H9 (cell line): ENCODE measurements at regions not wholly inside any gene's neighbourhood (a gene's known extent, or its start where the extent isn't known, plus 50 kb on each side); places are given as distances from the start of the nearest gene placed in this dataset.

ENCODE experiments used
- DNase-seq: peaks from one replicate; pipeline ENCODE4 v3.0.0-alpha.2; 2017
- H2AFZ ChIP-seq: one replicate; pipeline ENCODE4 v1.6.1; 2013; ENCODE audit warnings: mild to moderate bottlenecking, low read length, control low read depth, moderate library complexity
- H2AK5ac ChIP-seq: 2 replicates; pipeline ENCODE4 v1.6.1; 2013; ENCODE audit warnings: low read length, control low read depth, mixed read lengths; ENCODE audit not compliant: insufficient read length
- H2BK120ac ChIP-seq: one replicate; pipeline ENCODE4 v1.6.1; 2013; ENCODE audit warnings: low read depth, mild to moderate bottlenecking, low read length, control low read depth, inconsistent platforms; ENCODE audit not compliant: poor library complexity, severe bottlenecking
- H2BK12ac ChIP-seq: 2 replicates; pipeline ENCODE4 v1.6.1; 2013; ENCODE audit warnings: low read length, control low read depth, mixed read lengths, low read depth; ENCODE audit not compliant: insufficient read length
- H2BK15ac ChIP-seq: 2 replicates; pipeline ENCODE4 v1.6.1; 2013; ENCODE audit warnings: low read depth, low read length, control low read depth
- H2BK20ac ChIP-seq: one replicate; pipeline ENCODE4 v1.6.1; 2013; ENCODE audit warnings: low read depth, mild to moderate bottlenecking, low read length, control low read depth, inconsistent platforms; ENCODE audit not compliant: poor library complexity, severe bottlenecking
- H2BK5ac ChIP-seq: 2 replicates; pipeline ENCODE4 v1.6.1; 2013; ENCODE audit warnings: low read length, control low read depth, mixed read lengths; ENCODE audit not compliant: insufficient read length
- H3K14ac ChIP-seq: 2 replicates; pipeline ENCODE4 v1.6.1; 2013; ENCODE audit warnings: low read length, control low read depth; ENCODE audit not compliant: insufficient read depth
- H3K18ac ChIP-seq: 2 replicates; pipeline ENCODE4 v1.6.1; 2013; ENCODE audit warnings: low read depth, mild to moderate bottlenecking, mixed read lengths, low read length, control low read depth; ENCODE audit not compliant: insufficient read length
- H3K23ac ChIP-seq: 2 replicates; pipeline ENCODE4 v1.6.1; 2013; ENCODE audit warnings: low read length, control low read depth, mixed read lengths, low read depth; ENCODE audit not compliant: insufficient read length
- H3K23me2 ChIP-seq: 2 replicates; pipeline ENCODE4 v1.6.1; 2013; ENCODE audit warnings: low read depth, mild to moderate bottlenecking, mixed read lengths, low read length, control low read depth; ENCODE audit not compliant: insufficient read length, poor library complexity, severe bottlenecking
- H3K27ac ChIP-seq: 2 replicates; pipeline ENCODE4 v1.5.1; 2013; ENCODE audit warnings: low read length, control low read depth, mixed read lengths, low read depth; ENCODE audit not compliant: insufficient read length
- H3K27me3 ChIP-seq: 2 replicates; pipeline ENCODE4 v1.6.1; 2013; ENCODE audit warnings: low read length, control low read depth, inconsistent platforms; ENCODE audit not compliant: insufficient read depth
- H3K4ac ChIP-seq: 2 replicates; pipeline ENCODE4 v1.6.1; 2013; ENCODE audit warnings: low read depth, mild to moderate bottlenecking, control low read depth, inconsistent platforms, low read length, moderate library complexity
- H3K4me1 ChIP-seq: 2 replicates; pipeline ENCODE4 v1.6.1; 2013; ENCODE audit warnings: low read length, control low read depth, inconsistent platforms; ENCODE audit not compliant: insufficient read depth
- H3K4me2 ChIP-seq: 2 replicates; pipeline ENCODE4 v1.6.1; 2013; ENCODE audit warnings: low read length, control low read depth, mixed read lengths; ENCODE audit not compliant: insufficient read length, insufficient read depth
- H3K56ac ChIP-seq: 2 replicates; pipeline ENCODE4 v1.6.1; 2013; ENCODE audit warnings: low read depth, mild to moderate bottlenecking, mixed read lengths, low read length, control low read depth; ENCODE audit not compliant: insufficient read length
- H3K79me1 ChIP-seq: 2 replicates; pipeline ENCODE4 v1.6.1; 2013; ENCODE audit warnings: low read depth, mild to moderate bottlenecking, moderate library complexity, low read length, control low read depth, inconsistent platforms; ENCODE audit not compliant: insufficient read depth, poor library complexity, severe bottlenecking
- H3K79me2 ChIP-seq: 2 replicates; pipeline ENCODE4 v1.6.1; 2013; ENCODE audit warnings: low read length, control low read depth, inconsistent platforms; ENCODE audit not compliant: insufficient read depth
- H3K9ac ChIP-seq: 2 replicates; pipeline ENCODE4 v1.6.1; 2013; ENCODE audit warnings: low read length, control low read depth, mixed read lengths; ENCODE audit not compliant: insufficient read length; ENCODE audit errors: extremely low read depth
- H3K9me3 ChIP-seq: one replicate; pipeline ENCODE4 v1.6.1; 2013; ENCODE audit warnings: low read depth, low read length, inconsistent platforms; ENCODE audit not compliant: control insufficient read depth
- H3T11ph ChIP-seq: one replicate; pipeline ENCODE4 v1.6.1; 2013; ENCODE audit warnings: mild to moderate bottlenecking, low read length, control low read depth, inconsistent platforms
- H4K20me1 ChIP-seq: one replicate; pipeline ENCODE4 v1.6.1; 2013; ENCODE audit not compliant: control insufficient read depth, insufficient read length, insufficient read depth
- H4K5ac ChIP-seq: 2 replicates; pipeline ENCODE4 v1.6.1; 2013; ENCODE audit warnings: low read depth, mild to moderate bottlenecking, mixed read lengths, low read length, control low read depth; ENCODE audit not compliant: insufficient read length
- H4K8ac ChIP-seq: replicated peaks from 2 replicates; pipeline ENCODE4 v1.6.1; 2013; ENCODE audit warnings: low read length, control low read depth, mixed read lengths, low read depth; ENCODE audit not compliant: insufficient read length
- H4K91ac ChIP-seq: 2 replicates; pipeline ENCODE4 v1.6.1; 2013; ENCODE audit warnings: low read depth, mild to moderate bottlenecking, moderate library complexity, mixed read lengths, low read length, control low read depth; ENCODE audit not compliant: insufficient read length
- H3K27ac Mint-ChIP-seq, 3 experiments: 2 replicates in 2 of 3; 3 replicates in 1 of 3; pipeline ENCODE4 v1.8.0; 2020 to 2021; ENCODE audit warnings: mixed read lengths in 3 of 3, mild to moderate bottlenecking in 1 of 3, moderate library complexity in 1 of 3
- H3K27me3 Mint-ChIP-seq: 2 replicates; pipeline ENCODE4 v1.8.0; 2021; ENCODE audit warnings: low read depth, mild to moderate bottlenecking, moderate library complexity, mixed read lengths
- H3K36me3 Mint-ChIP-seq, 3 experiments: 2 replicates in 2 of 3; 3 replicates in 1 of 3; pipeline ENCODE4 v1.8.0; 2020 to 2021; ENCODE audit warnings: low read depth in 3 of 3, mixed read lengths in 3 of 3; ENCODE audit not compliant: insufficient read depth in 1 of 3
- H3K4me1 Mint-ChIP-seq, 2 experiments: 2 replicates each; pipeline ENCODE4 v1.8.0; 2020; ENCODE audit warnings: mixed read lengths in 2 of 2
- H3K4me3 Mint-ChIP-seq, 2 experiments: 2 replicates in 1 of 2; 3 replicates in 1 of 2; pipeline ENCODE4 v1.8.0; 2020 to 2021; ENCODE audit warnings: mild to moderate bottlenecking in 2 of 2, mixed read lengths in 2 of 2, moderate library complexity in 1 of 2
- H3K9me3 Mint-ChIP-seq, 2 experiments: 2 replicates in 1 of 2; 3 replicates in 1 of 2; pipeline ENCODE4 v1.8.0; 2020; ENCODE audit warnings: mild to moderate bottlenecking in 2 of 2, mixed read lengths in 2 of 2, moderate library complexity in 1 of 2
- WGBS: extraction: QIAGEN DNeasy Blood & Tissue Kit; methylation state at CpG from one replicate; pipeline ENCODE4 v1.1.7; 2013; ENCODE audit warnings: missing lambda C conversion rate, low lambda C conversion rate, mixed read lengths; ENCODE audit not compliant: insufficient read length; ENCODE audit errors: extremely low coverage; 5-methylcytosine and 5-hydroxymethylcytosine counted together
- TF ChIP-seq, protein P1 (sequence below): fragments of 200-600 bp; sonication (generic); conservative IDR thresholded peaks from 3 replicates; pipeline ENCODE4 v1.8.0; 2021; ENCODE audit warnings: antibody characterized with exemption, mild to moderate bottlenecking

DNA sequence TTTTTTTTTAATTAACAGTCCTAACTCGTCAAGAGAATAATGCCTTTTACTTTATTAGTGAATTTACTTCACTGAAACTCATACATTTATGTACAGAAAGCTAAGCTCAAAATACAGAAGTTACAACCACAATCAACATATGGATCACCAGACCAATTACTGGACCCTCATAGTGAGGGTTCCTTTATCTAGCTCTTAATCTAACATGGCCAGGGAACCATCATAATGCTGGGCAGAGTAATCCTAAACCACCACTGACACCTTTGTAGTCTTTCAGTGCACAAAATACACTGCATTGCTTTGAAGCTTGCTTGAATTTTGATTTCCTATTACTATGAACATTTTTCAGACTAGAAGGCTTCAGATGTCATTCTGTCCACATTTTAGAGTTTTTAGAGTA lies 1406.6 kb upstream of the PCDH9 start:
- no peak overlapping the region for H3K9ac ChIP-seq
- H4K8ac ChIP-seq = no peak overlapping the region
- no peak overlapping the region for H2AFZ ChIP-seq
- H3K18ac ChIP-seq = no peak overlapping the region
- H4K20me1 ChIP-seq = no peaks in the 10 kb centered on the region
- H3K36me3 Mint-ChIP-seq = no peaks in the 10 kb centered on the region; a peak in 1 of 7 replicates
- H3K4me3 Mint-ChIP-seq = no peak overlapping the region
- no peak overlapping the region for H3T11ph ChIP-seq
- no peak overlapping the region for H2BK120ac ChIP-seq
- no peaks in the 10 kb centered on the region for H3K4me1 ChIP-seq
- no peak overlapping the region for H2BK12ac ChIP-seq
- H4K5ac ChIP-seq = no peak overlapping the region
- H3K4me1 Mint-ChIP-seq = 0 out of 4 replicates have a peak, but pooled peaks cover 2% of the 10 kb centered on the region in 2 experiments
- TF ChIP-seq, protein P1, sequence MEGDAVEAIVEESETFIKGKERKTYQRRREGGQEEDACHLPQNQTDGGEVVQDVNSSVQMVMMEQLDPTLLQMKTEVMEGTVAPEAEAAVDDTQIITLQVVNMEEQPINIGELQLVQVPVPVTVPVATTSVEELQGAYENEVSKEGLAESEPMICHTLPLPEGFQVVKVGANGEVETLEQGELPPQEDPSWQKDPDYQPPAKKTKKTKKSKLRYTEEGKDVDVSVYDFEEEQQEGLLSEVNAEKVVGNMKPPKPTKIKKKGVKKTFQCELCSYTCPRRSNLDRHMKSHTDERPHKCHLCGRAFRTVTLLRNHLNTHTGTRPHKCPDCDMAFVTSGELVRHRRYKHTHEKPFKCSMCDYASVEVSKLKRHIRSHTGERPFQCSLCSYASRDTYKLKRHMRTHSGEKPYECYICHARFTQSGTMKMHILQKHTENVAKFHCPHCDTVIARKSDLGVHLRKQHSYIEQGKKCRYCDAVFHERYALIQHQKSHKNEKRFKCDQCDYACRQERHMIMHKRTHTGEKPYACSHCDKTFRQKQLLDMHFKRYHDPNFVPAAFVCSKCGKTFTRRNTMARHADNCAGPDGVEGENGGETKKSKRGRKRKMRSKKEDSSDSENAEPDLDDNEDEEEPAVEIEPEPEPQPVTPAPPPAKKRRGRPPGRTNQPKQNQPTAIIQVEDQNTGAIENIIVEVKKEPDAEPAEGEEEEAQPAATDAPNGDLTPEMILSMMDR = no peak
- no peaks in the 10 kb centered on the region for H3K9me3 ChIP-seq
- H3K14ac ChIP-seq = no peak overlapping the region
- H3K79me2 ChIP-seq = no peaks in the 10 kb centered on the region
- WGBS = no CpG with 5 or more reads among the region's 1 CpG
- no peak overlapping the region for H2BK5ac ChIP-seq
- H3K4me2 ChIP-seq = no peak overlapping the region
- H3K4ac ChIP-seq = no peak overlapping the region
- no peak overlapping the region for H3K27ac Mint-ChIP-seq
- no peak overlapping the region for H3K23ac ChIP-seq
- H3K27me3 Mint-ChIP-seq = no peaks in the 10 kb centered on the region
- no peak overlapping the region for H2AK5ac ChIP-seq
- H3K27ac ChIP-seq = no peak overlapping the region
- H3K79me1 ChIP-seq = no peaks in the 10 kb centered on the region
- no peak overlapping the region for H3K56ac ChIP-seq
- H2BK20ac ChIP-seq = no peak overlapping the region
- no peak overlapping the region for H4K91ac ChIP-seq
- H2BK15ac ChIP-seq = no peak overlapping the region
- H3K23me2 ChIP-seq = no peaks in the 10 kb centered on the region
- H3K9me3 Mint-ChIP-seq = no peaks in the 10 kb centered on the region
- no peaks in the 10 kb centered on the region for H3K27me3 ChIP-seq
- DNase-seq = no peak
